HepG2 (cell line): ENCODE measurements at regions not wholly inside any gene's neighbourhood (a gene's known extent, or its start where the extent isn't known, plus 50 kb on each side); places are given as distances from the start of the nearest gene placed in this dataset.
"Not testable (repeated sequence)": the region's sequence is repeated elsewhere in the genome, so short reads cannot be mapped to it uniquely, and the experiment has no call there.

ENCODE experiments used
- ATAC-seq: fragments of 200-7000 bp; cut with Tn5 transposase; 3 replicates; pipeline ENCODE4 v1.9.1; 2020; ENCODE audit warnings: mild to moderate bottlenecking, moderate library complexity
- BruUV-seq: library from RNA; stranded (reverse); fragments of 400-500 nt; replicated peaks from 2 replicates; lab custom pipeline; 2021; lab: Mats Ljungman, UMichigan
- CTCF ChIA-PET: fragments of 300-600 bp; formaldehyde crosslinking; extraction: SDS; loops from one replicate; lab custom pipeline; 2021; ENCODE audit warnings: low total read pairs, inconsistent platforms, low intra/inter-chr PET ratio; lab: Yijun Ruan, JAX
- POLR2A ChIA-PET: fragments of 350-600 bp; sonication (Branson Sonifier 250); formaldehyde crosslinking; loops from one replicate; lab custom pipeline; 2020; ENCODE audit warnings: antibody characterized with exemption, inconsistent platforms; lab: Yijun Ruan, JAX
- DNase-seq: peaks from one replicate; pipeline ENCODE4 v3.0.0-alpha.2; 2015; ENCODE audit warnings: low spot score
- FAIRE-seq: peaks from 3 replicates; lab custom pipeline; 2011; peaks lifted over from hg19 to GRCh38; lab: Jason Lieb, UNC
- H2AFZ ChIP-seq: one replicate; pipeline ENCODE4 v1.6.1; 2011; ENCODE audit warnings: low read length, inconsistent platforms
- H3K27ac ChIP-seq: fragments of 300-600 bp; 3 replicates; pipeline ENCODE4 v1.8.0; 2011; ENCODE audit warnings: mixed run types, mild to moderate bottlenecking, mixed read lengths, low read length, inconsistent platforms; ENCODE audit not compliant: insufficient read depth; ENCODE audit errors: extremely low read length
- H3K27me3 ChIP-seq, 2 experiments: fragments of 200-600 bp in 1 of 2; 2 replicates in 1 of 2; 3 replicates in 1 of 2; pipeline versions ENCODE4 v1.6.0 to v1.8.0; 2011; ENCODE audit warnings: low read length in 2 of 2, mild to moderate bottlenecking in 2 of 2, moderate library complexity in 2 of 2, inconsistent platforms in 1 of 2; ENCODE audit not compliant: insufficient read depth in 2 of 2, control insufficient read depth in 1 of 2
- H3K36me3 ChIP-seq, 2 experiments: fragments of 200-600 bp in 1 of 2; replicated peaks in 1 of 2; 2 replicates in 1 of 2; 3 replicates in 1 of 2; pipeline versions ENCODE4 v1.5.1 to v1.8.0; 2011; ENCODE audit warnings: low read length in 2 of 2, inconsistent platforms in 1 of 2; ENCODE audit not compliant: insufficient read depth in 2 of 2, control insufficient read depth in 1 of 2
- H3K4me1 ChIP-seq: 2 replicates; pipeline ENCODE4 v1.5.1; 2012; ENCODE audit warnings: low read length, inconsistent platforms; ENCODE audit not compliant: insufficient read depth
- H3K4me2 ChIP-seq: 2 replicates; pipeline ENCODE4 v1.6.0; 2011; ENCODE audit warnings: low read depth, low read length, inconsistent platforms
- H3K4me3 ChIP-seq, 3 experiments: fragments of 200-600 bp in 1 of 3; sonication (generic), shearing (Covaris generic) in 1 of 3; replicated peaks in 1 of 3; 2 replicates each; pipeline ENCODE4 v1.5.1; 2011 to 2016; ENCODE audit warnings: low read length in 3 of 3, inconsistent platforms in 2 of 3, low read depth in 2 of 3, mild to moderate bottlenecking in 2 of 3, control low read depth in 1 of 3, mixed read lengths in 1 of 3; ENCODE audit not compliant: insufficient read depth in 1 of 3
- H3K79me2 ChIP-seq: one replicate; pipeline ENCODE4 v1.6.1; 2011; ENCODE audit warnings: low read length, inconsistent platforms; ENCODE audit not compliant: insufficient read depth
- H3K9ac ChIP-seq: 2 replicates; pipeline ENCODE4 v1.6.0; 2011; ENCODE audit warnings: mild to moderate bottlenecking, low read depth, low read length, inconsistent platforms; ENCODE audit not compliant: insufficient read depth
- H3K9me3 ChIP-seq: 2 replicates; pipeline ENCODE4 v1.5.1; 2012; ENCODE audit warnings: mild to moderate bottlenecking, low read length
- H4K20me1 ChIP-seq: 2 replicates; pipeline ENCODE4 v1.6.0; 2011; ENCODE audit warnings: inconsistent platforms, mild to moderate bottlenecking, low read length, moderate library complexity; ENCODE audit not compliant: insufficient read depth
- CREB3 ChIP-seq: sonication (generic); formaldehyde crosslinking; IDR thresholded peaks from 2 replicates; pipeline ENCODE4 v1.5.0; 2020; ENCODE audit warnings: missing genetic modification reagents
- HMG20B ChIP-seq: conservative IDR thresholded peaks from 2 replicates; pipeline ENCODE4 v1.6.1; 2016; ENCODE audit warnings: missing genetic modification reagents, missing compliant biosample characterization
- HNRNPK ChIP-seq: fragments of 200-400 bp; formaldehyde crosslinking; IDR thresholded peaks from 2 replicates; pipeline ENCODE4 v1.6.1; 2018; ENCODE audit warnings: low read length, low read depth, moderate library complexity, mild to moderate bottlenecking; ENCODE audit not compliant: poor library complexity, severe bottlenecking
- JUNB ChIP-seq: sonication (generic); formaldehyde crosslinking; IDR thresholded peaks from 2 replicates; pipeline ENCODE4 v1.8.0; 2022; ENCODE audit warnings: missing genetic modification reagents, mild to moderate bottlenecking, borderline replicate concordance
- POLR2G ChIP-seq: fragments of 200-400 bp; formaldehyde crosslinking; IDR thresholded peaks from 2 replicates; pipeline ENCODE4 v1.6.1; 2018; ENCODE audit warnings: mild to moderate bottlenecking, low read depth, low read length, moderate library complexity
- SIN3B ChIP-seq: fragments of 150-350 bp; IDR thresholded peaks from 2 replicates; pipeline ENCODE4 v1.6.1; 2014; ENCODE audit warnings: low read length
- ZBTB38 ChIP-seq: sonication (generic); formaldehyde crosslinking; IDR thresholded peaks from 2 replicates; pipeline ENCODE4 v1.5.1; 2020; ENCODE audit warnings: mild to moderate bottlenecking, missing genetic modification reagents
- ZNF484 ChIP-seq: sonication (generic); formaldehyde crosslinking; IDR thresholded peaks from 2 replicates; pipeline ENCODE4 v1.5.1; 2020; ENCODE audit warnings: mild to moderate bottlenecking, low read depth, missing genetic modification reagents, borderline replicate concordance
- WGBS: methylation state at CpG from one replicate; pipeline ENCODE4 v1.1.6; 2017; ENCODE audit warnings: low lambda C conversion rate; 5-methylcytosine and 5-hydroxymethylcytosine counted together
- in situ Hi-C: cut with HindIII; loops from 2 replicates; pipeline ENCODE4 v1.10.0; 2017; ENCODE audit warnings: low pct_unique_long_range_greater_than_20kb; ENCODE audit not compliant: extremely low pct_ligation_motif_present
- intact Hi-C: fragments of 100-400 bp; cut with micrococcal nuclease; formaldehyde crosslinking; loops from one replicate; pipeline ENCODE4 v1.10.0; 2022; ENCODE audit not compliant: unreplicated experiment

GRCh38 chr3:95343767-95344166 lies 1280.9 kb downstream of the NSUN3 start:
- H3K27me3 ChIP-seq = no peaks in the 10 kb centered on the region
- no peaks in the 10 kb centered on the region for H3K79me2 ChIP-seq
- H3K4me2 ChIP-seq = no peak overlapping the region
- no peaks in the 10 kb centered on the region for H3K9me3 ChIP-seq
- no peak for FAIRE-seq
- intact Hi-C loops = no loop called here
- no peaks in the 10 kb centered on the region for H4K20me1 ChIP-seq
- no peak overlapping the region for H2AFZ ChIP-seq
- H3K4me3 ChIP-seq = no peak overlapping the region
- POLR2A ChIA-PET = no interaction called here
- TF ChIP-seq SIN3B = no peak
- no peak for TF ChIP-seq JUNB (CRISPR knock-in tag)
- TF ChIP-seq ZBTB38 (CRISPR knock-in tag) = no peak
- TF ChIP-seq ZNF484 (CRISPR knock-in tag) = no peak
- no peak for TF ChIP-seq CREB3
- no peak for TF ChIP-seq HNRNPK
- TF ChIP-seq POLR2G = no peak
- TF ChIP-seq HMG20B (CRISPR knock-in tag) = no peak
- TF ChIP-seq, all 625 proteins: peak for 0
- Histone ChIP-seq H3K4me1 (peaks cover 13% of the 10 kb centered on the region), H3K9ac (no peak overlapping the region), H3K27ac (no peak overlapping the region), H3K36me3 (no peaks in the 10 kb centered on the region)
- in situ Hi-C loops = no loop called here
- no TSS peak for BruUV-seq
- WGBS = 83% methylated on average over 1 of the region's 1 CpG
- CTCF ChIA-PET = no interaction called here
- DNase-seq (no peak), ATAC-seq (no peak)

- 1% methylated on average over 4 of the region's 4 CpGs for WGBS
- in situ Hi-C loops, H3K27ac ChIP-seq, H3K4me1 ChIP-seq, H2AFZ ChIP-seq, H3K79me2 ChIP-seq, FAIRE-seq, ATAC-seq, H3K27me3 ChIP-seq, DNase-seq, H3K9me3 ChIP-seq, H3K36me3 ChIP-seq, H3K4me2 ChIP-seq, intact Hi-C loops, BruUV-seq, POLR2A ChIA-PET, H3K9ac ChIP-seq, H3K4me3 ChIP-seq, H4K20me1 ChIP-seq, CTCF ChIA-PET: not testable (repeated sequence)
These were observed 1285.1 kb downstream of the NSUN3 start for GRCh38 chr3:95347936-95348335.
